Spleen (tissue), 11 donors: ENCODE measurements at regions not wholly inside any gene's neighbourhood (a gene's known extent, or its start where the extent isn't known, plus 50 kb on each side); places are given as distances from the start of the nearest gene placed in this dataset.

Experiments used
- DNase-seq: peaks from one replicate; pipeline ENCODE4 v3.0.0-alpha.2; 2020
- H3K27ac ChIP-seq, 8 donors: fragments of 200-600 bp; sonication (generic) in 7 of 8; 1 replicate in 4 of 8; 2 replicates in 4 of 8; pipeline versions ENCODE4 v1.5.0 to v1.8.0; 2016 to 2021; ENCODE audit warnings: inconsistent platforms in 4 of 8, mild to moderate bottlenecking in 4 of 8, moderate library complexity in 1 of 8
- H3K27me3 ChIP-seq, 7 donors: fragments of 200-600 bp; sonication (generic) in 6 of 7; replicated peaks in 1 of 7; 1 replicate in 4 of 7; 2 replicates in 3 of 7; pipeline versions ENCODE4 v1.5.0 to v1.8.0; 2016 to 2021; ENCODE audit warnings: inconsistent platforms in 3 of 7, mild to moderate bottlenecking in 1 of 7
- H3K36me3 ChIP-seq, 6 donors: fragments of 200-600 bp; sonication (generic) in 5 of 6; 1 replicate in 4 of 6; 2 replicates in 2 of 6; pipeline versions ENCODE4 v1.5.0 to v1.8.0; 2016 to 2021; ENCODE audit warnings: inconsistent platforms in 2 of 6
- H3K4me1 ChIP-seq, 6 donors: fragments of 200-600 bp; sonication (generic) in 5 of 6; 1 replicate in 3 of 6; 2 replicates in 3 of 6; pipeline versions ENCODE4 v1.5.0 to v1.8.0; 2016 to 2021; ENCODE audit warnings: inconsistent platforms in 3 of 6
- H3K4me3 ChIP-seq, 8 donors: fragments of 200-600 bp; sonication (generic) in 7 of 8; 1 replicate in 4 of 8; 2 replicates in 4 of 8; pipeline versions ENCODE4 v1.5.0 to v1.8.0; 2016 to 2021; ENCODE audit warnings: inconsistent platforms in 4 of 8, mild to moderate bottlenecking in 4 of 8, moderate library complexity in 2 of 8
- H3K9me3 ChIP-seq, 8 donors: fragments of 200-600 bp; sonication (generic) in 7 of 8; 1 replicate in 4 of 8; 2 replicates in 4 of 8; pipeline versions ENCODE4 v1.5.0 to v1.8.0; 2016 to 2021; ENCODE audit warnings: inconsistent platforms in 4 of 8
- CTCF ChIP-seq, 11 experiments: fragments of 200-600 bp in 7 of 11; fragments of 450-650 bp in 4 of 11; sonication (generic) in 4 of 11; IDR thresholded peaks in 8 of 11; conservative IDR thresholded peaks in 3 of 11; 1 replicate in 7 of 11; 2 replicates in 4 of 11; pipeline versions ENCODE4 v1.4.0 to v1.8.0; 2016 to 2021; ENCODE audit warnings: antibody characterized with exemption in 11 of 11, inconsistent platforms in 4 of 11, mild to moderate bottlenecking in 1 of 11
- POLR2A ChIP-seq, 3 donors: fragments of 450-650 bp; IDR thresholded peaks; one replicate each; pipeline ENCODE4 v1.5.1; 2017; ENCODE audit warnings: antibody characterized with exemption in 3 of 3, mild to moderate bottlenecking in 1 of 3
- POLR2AphosphoS5 ChIP-seq, 3 donors: sonication (generic); formaldehyde crosslinking; IDR thresholded peaks; one replicate each; pipeline ENCODE4 v1.5.1; 2017; ENCODE audit warnings: antibody characterized with exemption in 3 of 3
- WGBS, 5 donors: extraction: QIAGEN DNeasy Blood & Tissue Kit in 3 of 5; methylation state at CpG; one replicate each; pipeline versions ENCODE4 v1.1.5 to v1.1.7; 2013 to 2018; 5-methylcytosine and 5-hydroxymethylcytosine counted together
- intact Hi-C: fragments of 100-400 bp; cut with DNase I; formaldehyde crosslinking; loops from one replicate; pipeline ENCODE4 v1.15.0; 2023; ENCODE audit warnings: low total_unique reads
- donor health status: healthy with polysubstance abuse.
- donor health status: DM: no; HTN: no; CAD: no; lungs with moderate emphysema.
- donor health status: DM: no; HTN: no; CAD: no.
- donor health status: Bipolar disorder and iron deficiency.
- donor health status: healthy.
- donor health status: DM: no; HTN: no; CAD: no.
- donor health status: DM: yes; HTN: yes; CAD: no.

GRCh38 chr5:17831279-17831678 lies 197.0 kb downstream of the TAF11L14 start:
- H3K36me3 ChIP-seq: no peaks in the 10 kb centered on the region
- 65 to 89% (median 81%) methylated on average over 1 of the region's 1 CpG for WGBS, 5 donors
- peaks cover 0 to 7% (median 3%) of the 10 kb centered on the region in 8 donors for H3K9me3 ChIP-seq
- no peak for DNase-seq
- no peaks in the 10 kb centered on the region for H3K4me1 ChIP-seq
- no peak overlapping the region for H3K27ac ChIP-seq
- TF ChIP-seq POLR2A (IDR thresholded peaks at IDR 0.05) (no peak), POLR2AphosphoS5 (IDR thresholded peaks at IDR 0.05) (no peak), CTCF (IDR thresholded peaks at IDR 0.05 in 8 of 11, conservative IDR thresholded peaks at IDR 0.05 in 3 of 11) (no peak)
- no peaks in the 10 kb centered on the region for H3K27me3 ChIP-seq
- H3K4me3 ChIP-seq: no peak overlapping the region
- intact Hi-C loops: no loop called here

- DNase-seq: no peak
- Histone ChIP-seq H3K27ac (no peak overlapping the region), H3K9me3 (peaks cover 0 to 23% (median 10%) of the 10 kb centered on the region in 8 donors), H3K36me3 (no peaks in the 10 kb centered on the region), H3K27me3 (no peaks in the 10 kb centered on the region), H3K4me1 (no peaks in the 10 kb centered on the region), H3K4me3 (no peak overlapping the region)
- 65 to 79% (median 75%) methylated on average over 5 of the region's 5 CpGs for WGBS, 5 donors
- no peak for TF ChIP-seq CTCF (IDR thresholded peaks at IDR 0.05 in 8 of 11, conservative IDR thresholded peaks at IDR 0.05 in 3 of 11)
- TF ChIP-seq POLR2A (IDR thresholded peaks at IDR 0.05): no peak
- TF ChIP-seq POLR2AphosphoS5 (IDR thresholded peaks at IDR 0.05): no peak
- intact Hi-C loops: no loop called here
Measured at GRCh38 chr5:17832949-17833745, 198.9 kb downstream of the TAF11L14 start.

- intact Hi-C loops: no loop called here
- no peaks in the 10 kb centered on the region for H3K4me1 ChIP-seq
- no peak overlapping the region for H3K27ac ChIP-seq
- DNase-seq: no peak
- no peak overlapping the region for H3K4me3 ChIP-seq
- TF ChIP-seq POLR2AphosphoS5 (IDR thresholded peaks at IDR 0.05): no peak
- TF ChIP-seq CTCF (IDR thresholded peaks at IDR 0.05 in 8 of 11, conservative IDR thresholded peaks at IDR 0.05 in 3 of 11): no peak
- no peaks in the 10 kb centered on the region for H3K27me3 ChIP-seq
- no peaks in the 10 kb centered on the region for H3K36me3 ChIP-seq
- peaks cover 0 to 34% (median 18%) of the 10 kb centered on the region in 8 donors for H3K9me3 ChIP-seq
- 86 to 90% (median 90%) methylated on average over 2 of the region's 2 CpGs for WGBS, 5 donors
Measured at GRCh38 chr5:17837757-17838156, 203.5 kb downstream of the TAF11L14 start.

- no peak overlapping the region for H3K4me3 ChIP-seq
- H3K27ac ChIP-seq: peak overlapping the region in 2 of 8 donors; percentile 13 to 43
- no peaks in the 10 kb centered on the region for H3K4me1 ChIP-seq
- intact Hi-C loops: no loop called here
- WGBS, 5 donors: 54 to 78% (median 68%) methylated on average over 3 of the region's 3 CpGs
- no peaks in the 10 kb centered on the region for H3K27me3 ChIP-seq
- H3K36me3 ChIP-seq: no peaks in the 10 kb centered on the region
- no peak for DNase-seq
- TF ChIP-seq POLR2AphosphoS5 (IDR thresholded peaks at IDR 0.05) (no peak), CTCF (IDR thresholded peaks at IDR 0.05 in 8 of 11, conservative IDR thresholded peaks at IDR 0.05 in 3 of 11) (peak in 1 of 11 experiments; percentile 10), POLR2A (IDR thresholded peaks at IDR 0.05) (no peak)
- H3K9me3 ChIP-seq: peaks cover 0 to 41% (median 22%) of the 10 kb centered on the region in 8 donors
Measured at GRCh38 chr5:17838469-17838868, 204.2 kb downstream of the TAF11L14 start.
